ENCODE measurements at regions not wholly inside any gene's neighbourhood (a gene's known extent, or its start where the extent isn't known, plus 50 kb on each side); places are given as distances from the start of the nearest gene placed in this dataset.

DNA sequence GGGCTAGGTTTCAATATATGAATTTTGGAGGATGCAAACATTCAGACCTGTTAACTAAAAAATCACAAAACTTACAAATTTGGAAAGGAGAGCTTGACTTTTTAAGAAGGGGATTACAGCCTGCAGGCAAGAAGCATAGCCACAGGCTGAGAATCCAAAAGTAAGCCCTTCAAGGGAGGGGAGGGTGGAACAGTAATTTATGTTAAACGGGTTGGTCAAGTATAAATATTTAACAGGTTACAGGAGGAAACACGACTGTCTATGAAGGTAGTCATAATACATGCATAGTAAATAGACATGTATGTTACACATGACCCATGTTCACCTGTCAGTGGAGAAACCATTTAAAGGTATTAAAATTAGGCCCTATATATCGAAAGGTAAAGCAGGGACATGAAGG is 261.1 kb upstream of the RGS18 start:
- no peak overlapping the region for H3K27ac ChIP-seq
- no peak for TF ChIP-seq ZFX (IDR thresholded peaks at IDR 0.05; ENCODE audit: borderline replicate concordance)
- TF ChIP-seq, protein P1, sequence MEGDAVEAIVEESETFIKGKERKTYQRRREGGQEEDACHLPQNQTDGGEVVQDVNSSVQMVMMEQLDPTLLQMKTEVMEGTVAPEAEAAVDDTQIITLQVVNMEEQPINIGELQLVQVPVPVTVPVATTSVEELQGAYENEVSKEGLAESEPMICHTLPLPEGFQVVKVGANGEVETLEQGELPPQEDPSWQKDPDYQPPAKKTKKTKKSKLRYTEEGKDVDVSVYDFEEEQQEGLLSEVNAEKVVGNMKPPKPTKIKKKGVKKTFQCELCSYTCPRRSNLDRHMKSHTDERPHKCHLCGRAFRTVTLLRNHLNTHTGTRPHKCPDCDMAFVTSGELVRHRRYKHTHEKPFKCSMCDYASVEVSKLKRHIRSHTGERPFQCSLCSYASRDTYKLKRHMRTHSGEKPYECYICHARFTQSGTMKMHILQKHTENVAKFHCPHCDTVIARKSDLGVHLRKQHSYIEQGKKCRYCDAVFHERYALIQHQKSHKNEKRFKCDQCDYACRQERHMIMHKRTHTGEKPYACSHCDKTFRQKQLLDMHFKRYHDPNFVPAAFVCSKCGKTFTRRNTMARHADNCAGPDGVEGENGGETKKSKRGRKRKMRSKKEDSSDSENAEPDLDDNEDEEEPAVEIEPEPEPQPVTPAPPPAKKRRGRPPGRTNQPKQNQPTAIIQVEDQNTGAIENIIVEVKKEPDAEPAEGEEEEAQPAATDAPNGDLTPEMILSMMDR (IDR thresholded peaks at IDR 0.05): no peak

DNA sequence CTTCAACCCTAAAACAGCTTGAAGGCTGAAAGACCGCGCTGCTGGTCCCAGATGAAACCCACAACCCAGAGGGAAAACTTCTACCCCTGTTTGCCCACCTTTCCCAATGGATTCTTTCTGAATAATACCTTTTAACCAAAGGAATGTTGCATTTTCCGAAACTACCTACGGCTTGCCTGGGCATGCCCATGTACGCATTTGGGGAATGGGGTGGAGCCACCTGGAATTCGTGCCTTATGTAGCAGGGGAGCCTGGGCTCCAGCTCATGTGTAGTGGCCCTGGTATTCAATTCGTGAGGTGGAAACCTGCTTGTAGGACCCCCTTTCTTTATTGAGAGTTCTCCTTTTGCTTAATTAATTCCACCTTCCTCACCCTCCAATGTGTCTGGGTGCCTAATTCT is 256.6 kb upstream of the RGS18 start:
- TF ChIP-seq ZFX (IDR thresholded peaks at IDR 0.05; ENCODE audit: borderline replicate concordance): no peak
- TF ChIP-seq, protein P1 (IDR thresholded peaks at IDR 0.05): no peak
- H3K27ac ChIP-seq: no peak overlapping the region

DNA sequence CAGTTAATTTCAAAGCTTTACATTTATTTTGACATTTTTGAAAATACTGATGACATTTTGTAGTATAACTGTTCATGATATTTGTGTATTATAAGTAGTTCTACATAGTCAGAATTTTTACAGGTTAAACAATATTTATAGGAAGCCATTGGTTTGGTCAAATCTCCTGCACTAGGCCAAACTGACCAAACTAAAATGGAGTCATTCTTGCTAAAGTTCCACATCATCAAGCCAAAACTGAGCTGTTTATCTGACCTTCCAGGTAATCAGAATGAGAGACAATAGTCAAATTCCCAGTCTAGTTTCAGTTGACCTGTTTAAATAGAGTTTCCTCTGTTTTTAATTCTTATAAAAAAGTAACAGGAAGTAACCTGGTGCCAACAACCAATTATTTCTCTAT is 253.3 kb upstream of the RGS18 start:
- no peak for TF ChIP-seq ZFX (IDR thresholded peaks at IDR 0.05; ENCODE audit: borderline replicate concordance)
- TF ChIP-seq, protein P1 (IDR thresholded peaks at IDR 0.05): no peak
- no peak overlapping the region for H3K27ac ChIP-seq

DNA sequence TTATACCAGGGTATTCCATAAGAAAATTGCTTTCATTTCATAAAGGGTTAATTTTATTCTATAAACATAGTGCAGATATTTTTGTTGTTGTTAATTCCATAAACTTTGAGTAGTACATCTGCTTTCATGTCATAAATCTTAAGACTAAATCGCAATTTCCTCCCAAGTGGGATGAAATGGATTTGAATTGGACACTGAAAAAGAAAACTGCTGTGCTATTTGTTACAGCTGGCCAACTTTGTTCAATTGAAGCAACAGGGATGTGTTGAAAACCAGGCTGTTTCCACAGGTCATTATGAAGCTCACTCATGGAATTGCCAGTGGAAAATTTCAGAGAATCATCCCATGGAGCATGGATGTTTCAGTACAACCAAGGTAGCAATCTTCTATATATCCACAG is 252.5 kb upstream of the RGS18 start:
- no peak overlapping the region for H3K27ac ChIP-seq
- TF ChIP-seq, protein P1 (IDR thresholded peaks at IDR 0.05): no peak
- no peak for TF ChIP-seq ZFX (IDR thresholded peaks at IDR 0.05; ENCODE audit: borderline replicate concordance)

DNA sequence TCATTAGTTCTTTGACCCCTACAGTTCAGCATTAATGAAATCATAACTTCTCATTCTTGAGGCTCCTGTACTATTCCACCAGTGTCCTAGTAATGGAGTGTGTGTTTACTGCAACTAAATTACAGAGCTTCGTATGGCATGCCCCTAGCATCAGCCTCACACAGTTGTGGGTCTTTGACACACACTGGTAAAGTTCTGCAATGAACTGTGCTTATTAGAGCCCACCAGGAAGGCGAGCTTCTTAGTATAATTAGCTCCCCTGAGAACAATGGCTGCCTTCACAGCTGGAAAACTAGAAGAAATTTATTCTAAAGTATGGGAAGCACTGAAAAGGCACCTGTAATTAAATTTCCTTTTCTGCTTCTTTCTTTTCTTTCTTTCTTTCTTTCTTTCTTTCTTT is 251.1 kb upstream of the RGS18 start:
- TF ChIP-seq, protein P1 (IDR thresholded peaks at IDR 0.05): no peak
- TF ChIP-seq ZFX (IDR thresholded peaks at IDR 0.05; ENCODE audit: borderline replicate concordance): no peak
- no peak overlapping the region for H3K27ac ChIP-seq

DNA sequence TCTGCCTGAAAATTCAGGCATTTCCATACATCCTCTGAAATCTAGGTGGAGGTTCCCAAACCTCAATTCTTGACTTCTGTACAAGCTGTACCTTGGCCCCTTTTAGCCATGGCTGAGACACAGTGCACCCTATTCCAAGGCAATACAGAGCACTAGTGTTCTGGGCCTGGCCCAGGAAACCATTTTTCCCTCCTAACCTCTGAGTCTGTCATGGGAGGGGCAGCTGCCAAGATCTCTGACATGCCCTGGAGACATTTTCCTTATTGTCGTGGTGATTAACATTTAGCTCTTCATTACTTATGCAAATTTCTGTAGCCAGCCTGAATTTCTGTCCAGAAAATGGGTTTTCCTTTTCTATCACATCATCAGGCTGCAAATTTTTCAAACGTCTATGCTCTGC is 248.0 kb upstream of the RGS18 start:
- no peak for TF ChIP-seq ZFX (IDR thresholded peaks at IDR 0.05; ENCODE audit: borderline replicate concordance)
- TF ChIP-seq, protein P1 (IDR thresholded peaks at IDR 0.05): no peak
- no peak overlapping the region for H3K27ac ChIP-seq

DNA sequence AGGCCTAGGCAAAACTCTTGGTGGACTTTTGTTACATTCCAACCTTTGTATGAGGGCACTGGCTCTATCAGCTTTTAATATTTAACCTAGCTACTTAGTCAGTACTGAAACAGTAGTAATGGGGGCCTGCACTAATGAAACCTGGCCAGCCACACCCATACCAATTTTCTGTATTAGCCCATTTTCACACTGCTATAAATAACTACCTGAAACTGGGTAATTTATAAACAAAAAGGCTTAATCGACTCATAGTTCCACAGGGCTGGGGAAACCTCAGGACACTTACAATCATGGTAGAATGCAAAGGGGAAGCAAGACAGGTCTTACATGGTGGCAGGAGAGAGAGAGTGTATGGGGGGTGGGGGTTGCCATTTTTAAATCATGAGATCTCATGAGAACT is 245.7 kb upstream of the RGS18 start:
- H3K27ac ChIP-seq: no peak overlapping the region
- TF ChIP-seq ZFX (IDR thresholded peaks at IDR 0.05; ENCODE audit: borderline replicate concordance): no peak
- TF ChIP-seq, protein P1 (IDR thresholded peaks at IDR 0.05): no peak

All from 22Rv1 (cell line).